HG02642 (cell line): ENCODE measurements at regions not wholly inside any gene's neighbourhood (a gene's known extent, or its start where the extent isn't known, plus 50 kb on each side); places are given as distances from the start of the nearest gene placed in this dataset.

Experiments
- ATAC-seq: cut with Tn5 transposase; IDR thresholded peaks from one replicate; pipeline ENCODE4 v1.9.1; 2021; ENCODE audit warnings: mild to moderate bottlenecking; ENCODE audit not compliant: unreplicated experiment, poor library complexity

GRCh38 chr12:28601570-28602058, 411.4 kb downstream of the CCDC91 start:
- no peak for ATAC-seq

GRCh38 chr12:28602786-28603185, 412.5 kb downstream of the CCDC91 start:
- ATAC-seq = no peak

- ATAC-seq = no peak
Measured at GRCh38 chr12:28603239-28603638, 413.0 kb downstream of the CCDC91 start.

- ATAC-seq = no peak
Measured at GRCh38 chr12:28603801-28604200, 413.5 kb downstream of the CCDC91 start.

GRCh38 chr12:28604240-28604639, 414.0 kb downstream of the CCDC91 start:
- ATAC-seq = no peak

GRCh38 chr12:28606967-28607557, 416.8 kb downstream of the CCDC91 start:
- no peak for ATAC-seq

- no peak for ATAC-seq
Measured at GRCh38 chr12:28610401-28611114, 420.3 kb downstream of the CCDC91 start.

- no peak for ATAC-seq
Measured at GRCh38 chr12:28611115-28611435, 420.8 kb downstream of the CCDC91 start.

GRCh38 chr12:28611449-28611848, 421.2 kb downstream of the CCDC91 start:
- no peak for ATAC-seq

- ATAC-seq = no peak
Measured at GRCh38 chr12:28618171-28618570, 427.9 kb downstream of the CCDC91 start.

GRCh38 chr12:28618772-28619171, 428.5 kb downstream of the CCDC91 start:
- ATAC-seq = no peak

- no peak for ATAC-seq
Measured at GRCh38 chr12:28620281-28620680, 430.0 kb downstream of the CCDC91 start.

GRCh38 chr12:28622406-28622805, 432.1 kb downstream of the CCDC91 start:
- ATAC-seq = no peak

- no peak for ATAC-seq
Measured at GRCh38 chr12:28626504-28626903, 436.2 kb downstream of the CCDC91 start.

GRCh38 chr12:28629691-28630090, 439.4 kb downstream of the CCDC91 start:
- ATAC-seq = no peak

GRCh38 chr12:28631831-28632230, 441.6 kb downstream of the CCDC91 start:
- no peak for ATAC-seq

GRCh38 chr12:28640519-28640918, 450.3 kb downstream of the CCDC91 start:
- ATAC-seq = no peak

- no peak for ATAC-seq
Measured at GRCh38 chr12:28645436-28645835, 455.2 kb downstream of the CCDC91 start.

GRCh38 chr12:28645891-28646290, 455.6 kb downstream of the CCDC91 start:
- no peak for ATAC-seq

- no peak for ATAC-seq
Measured at GRCh38 chr12:28650906-28651305, 460.6 kb downstream of the CCDC91 start.

GRCh38 chr12:28652239-28652638, 462.0 kb downstream of the CCDC91 start:
- ATAC-seq = no peak

GRCh38 chr12:28681980-28682379, 467.1 kb upstream of the FAR2 start:
- ATAC-seq = no peak
